Gastrocnemius medialis (tissue), 4 donors: ENCODE measurements at regions not wholly inside any gene's neighbourhood (a gene's known extent, or its start where the extent isn't known, plus 50 kb on each side); places are given as distances from the start of the nearest gene placed in this dataset.

ENCODE experiments used
- POLR2A ChIP-seq, 2 donors: fragments of 450-650 bp; IDR thresholded peaks; one replicate each; pipeline ENCODE4 v1.6.1; 2017; ENCODE audit warnings: antibody characterized with exemption in 2 of 2, mild to moderate bottlenecking in 2 of 2, moderate library complexity in 2 of 2
- TF ChIP-seq, protein P1 (sequence below), 5 experiments: fragments of 450-650 bp in 3 of 5; fragments of 200-600 bp in 2 of 5; sonication (generic) in 2 of 5; IDR thresholded peaks in 4 of 5; conservative IDR thresholded peaks in 1 of 5; 1 replicate in 4 of 5; 2 replicates in 1 of 5; pipeline ENCODE4 v1.5.1; 2016 to 2019; ENCODE audit warnings: antibody characterized with exemption in 5 of 5, mild to moderate bottlenecking in 3 of 5, moderate library complexity in 3 of 5

DNA sequence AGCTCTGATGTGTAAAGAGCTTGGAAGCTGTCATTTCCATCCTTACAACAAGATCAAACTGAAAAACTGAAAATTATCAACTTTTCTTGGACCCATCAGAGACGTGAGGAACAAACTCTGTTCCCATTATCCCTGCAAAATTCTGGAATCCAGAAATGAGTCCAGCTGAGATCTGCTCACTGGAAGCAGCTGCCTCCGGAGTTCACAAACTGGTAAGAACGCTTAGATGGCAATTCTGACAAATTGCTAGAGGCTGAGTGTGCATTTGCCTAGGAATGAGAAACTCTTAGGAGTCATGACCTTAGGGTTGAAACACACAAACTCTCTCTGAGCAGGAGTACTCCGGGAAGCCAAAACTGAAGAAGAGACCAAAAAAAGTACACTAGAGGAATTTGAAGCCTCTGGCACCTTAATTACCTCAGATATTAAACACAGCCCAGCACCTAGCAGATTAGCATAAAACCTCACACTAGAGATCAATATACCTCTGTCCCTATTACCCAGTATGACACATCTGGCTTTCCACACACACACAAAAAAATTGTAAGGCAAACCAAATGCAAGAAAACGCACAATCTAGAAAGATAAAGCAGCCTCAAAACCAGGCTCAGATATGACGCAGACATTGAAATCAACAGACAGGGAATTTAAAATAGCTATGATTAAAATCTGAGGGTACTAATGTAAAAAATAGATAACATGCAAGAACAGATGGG, 233.5 kb upstream of the SGK1 start:
- TF ChIP-seq, protein P1, sequence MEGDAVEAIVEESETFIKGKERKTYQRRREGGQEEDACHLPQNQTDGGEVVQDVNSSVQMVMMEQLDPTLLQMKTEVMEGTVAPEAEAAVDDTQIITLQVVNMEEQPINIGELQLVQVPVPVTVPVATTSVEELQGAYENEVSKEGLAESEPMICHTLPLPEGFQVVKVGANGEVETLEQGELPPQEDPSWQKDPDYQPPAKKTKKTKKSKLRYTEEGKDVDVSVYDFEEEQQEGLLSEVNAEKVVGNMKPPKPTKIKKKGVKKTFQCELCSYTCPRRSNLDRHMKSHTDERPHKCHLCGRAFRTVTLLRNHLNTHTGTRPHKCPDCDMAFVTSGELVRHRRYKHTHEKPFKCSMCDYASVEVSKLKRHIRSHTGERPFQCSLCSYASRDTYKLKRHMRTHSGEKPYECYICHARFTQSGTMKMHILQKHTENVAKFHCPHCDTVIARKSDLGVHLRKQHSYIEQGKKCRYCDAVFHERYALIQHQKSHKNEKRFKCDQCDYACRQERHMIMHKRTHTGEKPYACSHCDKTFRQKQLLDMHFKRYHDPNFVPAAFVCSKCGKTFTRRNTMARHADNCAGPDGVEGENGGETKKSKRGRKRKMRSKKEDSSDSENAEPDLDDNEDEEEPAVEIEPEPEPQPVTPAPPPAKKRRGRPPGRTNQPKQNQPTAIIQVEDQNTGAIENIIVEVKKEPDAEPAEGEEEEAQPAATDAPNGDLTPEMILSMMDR (IDR thresholded peaks at IDR 0.05 in 4 of 5, conservative IDR thresholded peaks at IDR 0.05 in 1 of 5), result no peak
- no peak for TF ChIP-seq POLR2A (IDR thresholded peaks at IDR 0.05)
